Kidney (tissue), 13 donors: ENCODE measurements at regions not wholly inside any gene's neighbourhood (a gene's known extent, or its start where the extent isn't known, plus 50 kb on each side); places are given as distances from the start of the nearest gene placed in this dataset.
"Not testable (repeated sequence)": the region's sequence is repeated elsewhere in the genome, so short reads cannot be mapped to it uniquely, and the experiment has no call there.

Source experiments
- DNase-seq, 5 donors: peaks; one replicate each; pipeline ENCODE4 v3.0.0-alpha.2; 2013 to 2020
- FAIRE-seq: peaks from 2 replicates; lab custom pipeline; 2012; peaks lifted over from hg19 to GRCh38; lab: Jason Lieb, UNC
- H3K27ac ChIP-seq, 2 donors: one replicate each; pipeline ENCODE4 v1.7.0; 2013; ENCODE audit warnings: low read depth in 2 of 2, low read length in 2 of 2, inconsistent platforms in 1 of 2
- H3K27me3 ChIP-seq: one replicate; pipeline ENCODE4 v1.7.1; 2013; ENCODE audit warnings: low read length, inconsistent platforms; ENCODE audit not compliant: control insufficient read depth, insufficient read depth
- H3K36me3 ChIP-seq, 3 donors: one replicate each; pipeline versions ENCODE4 v1.7.0 to v1.7.1; 2013; ENCODE audit warnings: low read length in 3 of 3, control low read depth in 1 of 3, inconsistent platforms in 1 of 3; ENCODE audit not compliant: insufficient read depth in 3 of 3, control insufficient read depth in 2 of 3
- H3K4me1 ChIP-seq, 3 donors: one replicate each; pipeline versions ENCODE4 v1.7.0 to v1.7.1; 2013; ENCODE audit warnings: low read length in 3 of 3, inconsistent platforms in 1 of 3, low read depth in 1 of 3; ENCODE audit not compliant: control insufficient read depth in 2 of 3, insufficient read depth in 2 of 3
- H3K4me3 ChIP-seq, 3 donors: one replicate each; pipeline versions ENCODE4 v1.7.0 to v1.8.1; 2013; ENCODE audit warnings: low read length in 3 of 3, control low read depth in 1 of 3, inconsistent platforms in 1 of 3
- H3K9ac ChIP-seq, 3 donors: one replicate each; pipeline versions ENCODE4 v1.7.0 to v1.7.1; 2013; ENCODE audit warnings: low read length in 3 of 3, control low read depth in 1 of 3, inconsistent platforms in 1 of 3
- H3K9me3 ChIP-seq, 3 donors: one replicate each; pipeline versions ENCODE4 v1.7.0 to v1.7.1; 2013; ENCODE audit warnings: low read length in 3 of 3, control low read depth in 1 of 3, inconsistent platforms in 1 of 3; ENCODE audit not compliant: control insufficient read depth in 2 of 3, insufficient read depth in 1 of 3
- CTCF ChIP-seq: IDR thresholded peaks from 3 replicates; pipeline ENCODE4 v1.5.1; 2012; ENCODE audit warnings: mild to moderate bottlenecking, moderate library complexity, borderline replicate concordance; ENCODE audit not compliant: insufficient read depth; ENCODE audit errors: extremely low read depth
- intact Hi-C: fragments of 100-400 bp; cut with DNase I; formaldehyde crosslinking; loops from one replicate; pipeline ENCODE4 v1.11.1; 2022
- donor health status: control.
- donor health status: control.
- donor health status: control.
- donor health status: control.
- donor health status: control.
- donor health status: DM: yes; HTN: yes; CAD: no.
- donor health status: Normal renal cell carcinoma (clear cell type).

- Histone ChIP-seq H3K9me3 (no peaks in the 10 kb centered on the region), H3K4me3 (no peak overlapping the region), H3K27me3 (no peaks in the 10 kb centered on the region), H3K36me3 (no peaks in the 10 kb centered on the region), H3K9ac (no peak overlapping the region), H3K27ac (no peak overlapping the region), H3K4me1 (peaks cover 0 to 3% (median 0%) of the 10 kb centered on the region in 3 donors)
- FAIRE-seq (no peak), DNase-seq (peak in 1 of 5 donors; percentile 33)
- no peak for TF ChIP-seq CTCF
- intact Hi-C loops: no loop called here
Measured at GRCh38 chr1:234851450-234852438, 241.8 kb upstream of the IRF2BP2 start.

- H3K36me3 ChIP-seq: no peaks in the 10 kb centered on the region
- no peak for FAIRE-seq
- H3K4me1 ChIP-seq: peaks cover 0 to 3% (median 0%) of the 10 kb centered on the region in 3 donors
- H3K27me3 ChIP-seq: no peaks in the 10 kb centered on the region
- no peak overlapping the region for H3K9ac ChIP-seq
- intact Hi-C loops: no loop called here
- no peak overlapping the region for H3K27ac ChIP-seq
- H3K9me3 ChIP-seq: no peaks in the 10 kb centered on the region
- no peak overlapping the region for H3K4me3 ChIP-seq
- peak in 1 of 5 donors; percentile 11 for DNase-seq
- no peak for TF ChIP-seq CTCF
Measured at GRCh38 chr1:234849832-234850231, 239.9 kb upstream of the IRF2BP2 start.

- H3K9ac ChIP-seq: no peak overlapping the region
- H3K27me3 ChIP-seq: no peaks in the 10 kb centered on the region
- DNase-seq: peak in 1 of 5 donors; percentile 13
- H3K4me1 ChIP-seq: peaks cover 0 to 3% (median 0%) of the 10 kb centered on the region in 3 donors
- H3K36me3 ChIP-seq: no peaks in the 10 kb centered on the region
- H3K27ac ChIP-seq: no peak overlapping the region
- no peak for TF ChIP-seq CTCF
- H3K4me3 ChIP-seq: no peak overlapping the region
- FAIRE-seq: no peak
- intact Hi-C loops: no loop called here
- H3K9me3 ChIP-seq: no peaks in the 10 kb centered on the region
Measured at GRCh38 chr1:234848972-234849649, 239.1 kb upstream of the IRF2BP2 start.

GRCh38 chr1:234846813-234847212 lies 236.8 kb upstream of the IRF2BP2 start:
- intact Hi-C loops, H3K36me3 ChIP-seq, H3K4me3 ChIP-seq, H3K27me3 ChIP-seq, H3K9ac ChIP-seq, DNase-seq, H3K4me1 ChIP-seq, H3K9me3 ChIP-seq, H3K27ac ChIP-seq, FAIRE-seq: not testable (repeated sequence)
